ENCODE measurements at regions not wholly inside any gene's neighbourhood (a gene's known extent, or its start where the extent isn't known, plus 50 kb on each side); places are given as distances from the start of the nearest gene placed in this dataset.

DNA sequence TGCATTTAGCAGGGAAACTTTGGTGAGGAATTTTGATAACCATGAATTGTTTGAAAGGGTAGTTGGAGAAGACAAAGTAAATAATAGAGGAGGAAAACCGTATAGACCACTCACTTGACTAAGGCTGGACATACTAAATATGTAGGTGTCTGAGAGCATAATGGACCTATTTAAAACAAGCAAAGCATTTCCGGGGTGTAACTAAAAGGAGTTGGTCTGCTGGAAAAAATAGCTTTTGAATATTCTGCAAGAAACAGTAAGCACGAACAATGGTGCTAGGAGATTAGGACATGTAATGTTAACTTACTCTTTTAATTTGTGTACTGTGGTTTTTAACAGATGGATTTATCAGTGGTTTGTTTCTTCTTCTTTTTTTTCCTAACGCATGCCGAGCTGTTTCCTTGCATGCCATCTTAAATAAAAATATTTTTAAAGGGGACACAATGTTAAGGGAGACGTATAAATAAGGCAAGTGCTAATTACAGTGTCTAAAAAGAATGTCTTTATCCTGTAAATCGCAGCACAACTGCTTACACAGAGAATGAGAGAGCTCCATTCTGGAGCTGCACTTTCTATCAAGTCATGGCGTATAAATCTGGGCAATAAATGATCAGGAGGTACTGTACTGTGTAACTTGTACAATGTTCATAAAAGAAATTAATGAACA lies 492.1 kb downstream of the LMO4 start:
- no peak for TF ChIP-seq POLR2AphosphoS5 (IDR thresholded peaks at IDR 0.05; ENCODE audit: low read depth, low read length)
- no peak for TF ChIP-seq PAX5 (IDR thresholded peaks at IDR 0.05; ENCODE audit: insufficient read depth, low read length, severe bottlenecking)
- no peak for TF ChIP-seq SPI1 (IDR thresholded peaks at IDR 0.05; ENCODE audit: low read depth, low read length)
- no peak for TF ChIP-seq POLR2A (IDR thresholded peaks at IDR 0.05; ENCODE audit: low read depth, low read length)
- TF ChIP-seq TAF1 (IDR thresholded peaks at IDR 0.05; ENCODE audit: low read depth, low read length), result no peak
- TF ChIP-seq POU2F2 (IDR thresholded peaks at IDR 0.05; ENCODE audit: low read depth, low read length), result no peak
